Activated B cell treated with CpG ODN at 0.5 μM for 24 hours (primary cell): ENCODE measurements at regions not wholly inside any gene's neighbourhood (a gene's known extent, or its start where the extent isn't known, plus 50 kb on each side); places are given as distances from the start of the nearest gene placed in this dataset.

Experiments used
- ATAC-seq: fragments of 200-7000 bp; cut with Tn5 transposase; one replicate; pipeline ENCODE4 v1.10.0; 2021; ENCODE audit warnings: low read depth, mild to moderate bottlenecking, moderate library complexity
- CTCF ChIA-PET: fragments of 350-600 bp; sonication (Branson Sonifier 250); formaldehyde crosslinking; loops from one replicate; lab custom pipeline; 2021; ENCODE audit warnings: antibody characterized with exemption; lab: Charles Lee
- POLR2A ChIA-PET: fragments of 350-600 bp; sonication (Branson Sonifier 250); formaldehyde crosslinking; loops from one replicate; lab custom pipeline; 2021; ENCODE audit warnings: antibody characterized with exemption; lab: Charles Lee
- DNase-seq: peaks from one replicate; pipeline ENCODE4 v3.0.0; 2022
- H3K27ac Mint-ChIP-seq: one replicate; pipeline ENCODE4 v1.8.0; 2020; ENCODE audit warnings: mixed read lengths
- H3K27me3 Mint-ChIP-seq: one replicate; pipeline ENCODE4 v1.8.0; 2021; ENCODE audit warnings: mixed read lengths
- H3K36me3 Mint-ChIP-seq: one replicate; pipeline ENCODE4 v1.8.0; 2021; ENCODE audit warnings: low read depth, mixed read lengths
- H3K4me1 Mint-ChIP-seq: one replicate; pipeline ENCODE4 v1.8.0; 2021; ENCODE audit warnings: mixed read lengths
- H3K4me3 Mint-ChIP-seq: one replicate; pipeline ENCODE4 v1.8.0; 2020; ENCODE audit warnings: mild to moderate bottlenecking, mixed read lengths
- H3K9me3 Mint-ChIP-seq: one replicate; pipeline ENCODE4 v1.8.0; 2020; ENCODE audit warnings: mixed read lengths
- CTCF ChIP-seq: fragments of 200-600 bp; IDR thresholded peaks from one replicate; pipeline ENCODE4 v1.8.0; 2022; ENCODE audit warnings: antibody characterized with exemption, mild to moderate bottlenecking
- intact Hi-C: fragments of 100-400 bp; cut with micrococcal nuclease; formaldehyde crosslinking; loops from one replicate; pipeline ENCODE4 v1.15.1; 2024

GRCh38 chr21:16976193-16976592 is 536.6 kb upstream of the CXADR start:
- ATAC-seq, result no peak
- ChIA-PET POLR2A (no interaction called here), CTCF (no interaction called here)
- intact Hi-C loops, result no loop called here
- Mint-ChIP-seq H3K4me3 (no peak overlapping the region), H3K27ac (no peak overlapping the region), H3K9me3 (no peaks in the 10 kb centered on the region), H3K4me1 (no peaks in the 10 kb centered on the region), H3K27me3 (no peaks in the 10 kb centered on the region), H3K36me3 (no peaks in the 10 kb centered on the region)
- TF ChIP-seq CTCF, result no peak
- DNase-seq, result no peak

- ATAC-seq, result no peak
- intact Hi-C loops, result no loop called here
- Mint-ChIP-seq H3K9me3 (no peaks in the 10 kb centered on the region), H3K27ac (no peak overlapping the region), H3K27me3 (no peaks in the 10 kb centered on the region), H3K4me3 (no peak overlapping the region), H3K36me3 (no peaks in the 10 kb centered on the region), H3K4me1 (no peaks in the 10 kb centered on the region)
- TF ChIP-seq CTCF, result no peak
- DNase-seq, result no peak
- ChIA-PET CTCF (no interaction called here), POLR2A (no interaction called here)
Measured at GRCh38 chr21:16978309-16978895, 534.4 kb upstream of the CXADR start.

GRCh38 chr21:16979574-16979973 is 533.3 kb upstream of the CXADR start:
- no peaks in the 10 kb centered on the region for H3K36me3 Mint-ChIP-seq
- CTCF ChIA-PET, result no interaction called here
- H3K27ac Mint-ChIP-seq, result no peak overlapping the region
- H3K4me1 Mint-ChIP-seq, result no peaks in the 10 kb centered on the region
- intact Hi-C loops, result no loop called here
- no peak for DNase-seq
- no peak overlapping the region for H3K4me3 Mint-ChIP-seq
- no peaks in the 10 kb centered on the region for H3K27me3 Mint-ChIP-seq
- peaks cover 1% of the 10 kb centered on the region for H3K9me3 Mint-ChIP-seq
- TF ChIP-seq CTCF, result no peak
- no peak for ATAC-seq
- POLR2A ChIA-PET, result no interaction called here

- intact Hi-C loops, result no loop called here
- CTCF ChIA-PET, result no interaction called here
- DNase-seq (no peak), ATAC-seq (no peak)
- Mint-ChIP-seq H3K4me3 (no peak overlapping the region), H3K27me3 (no peaks in the 10 kb centered on the region), H3K36me3 (no peaks in the 10 kb centered on the region), H3K27ac (no peak overlapping the region), H3K4me1 (no peaks in the 10 kb centered on the region), H3K9me3 (peaks cover 9% of the 10 kb centered on the region)
- POLR2A ChIA-PET, result no interaction called here
- TF ChIP-seq CTCF, result no peak
Measured at GRCh38 chr21:16983420-16983819, 529.4 kb upstream of the CXADR start.

GRCh38 chr21:16992448-16992847 is 520.4 kb upstream of the CXADR start:
- H3K4me1 Mint-ChIP-seq, result no peaks in the 10 kb centered on the region
- peaks cover 5% of the 10 kb centered on the region for H3K9me3 Mint-ChIP-seq
- intact Hi-C loops, result no loop called here
- H3K36me3 Mint-ChIP-seq, result no peaks in the 10 kb centered on the region
- ATAC-seq (no peak), DNase-seq (no peak)
- no peak overlapping the region for H3K27ac Mint-ChIP-seq
- ChIA-PET POLR2A (no interaction called here), CTCF (no interaction called here)
- no peaks in the 10 kb centered on the region for H3K27me3 Mint-ChIP-seq
- H3K4me3 Mint-ChIP-seq, result no peak overlapping the region
- no peak for TF ChIP-seq CTCF
